ENCODE measurements at regions not wholly inside any gene's neighbourhood (a gene's known extent, or its start where the extent isn't known, plus 50 kb on each side); places are given as distances from the start of the nearest gene placed in this dataset.

DNA sequence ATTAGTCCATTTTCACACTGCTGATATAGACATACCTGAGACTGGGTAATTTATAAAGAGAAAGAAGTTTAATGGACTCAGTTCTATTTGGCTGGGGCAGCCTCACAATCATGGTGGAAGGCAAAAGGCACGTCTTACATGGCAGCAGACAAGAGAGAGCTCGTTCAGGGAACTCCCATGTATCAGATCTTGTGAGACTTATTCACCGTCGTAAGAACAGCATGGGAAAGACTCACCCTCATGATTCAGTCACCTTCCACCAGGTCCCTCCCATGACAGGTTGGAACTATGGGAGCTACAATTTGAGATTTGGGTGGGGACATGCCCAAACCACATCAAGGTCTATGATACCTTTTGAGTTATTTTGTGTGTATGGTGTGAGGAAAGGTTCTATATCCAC lies 66.9 kb downstream of the METRNL start:
- no peaks in the 10 kb centered on the region for H3K36me3 Mint-ChIP-seq (ENCODE audit: insufficient read depth, unreplicated experiment)
- H3K4me1 ChIP-seq: peaks cover 13% of the 10 kb centered on the region
- CTCF ChIA-PET: no interaction called here
- BruUV-seq (replicated peaks): no TSS peak
- H3K36me3 ChIP-seq (ENCODE audit: control insufficient read depth, insufficient read depth, low read length): no peaks in the 10 kb centered on the region
- no peak for DNase-seq
- no peaks in the 10 kb centered on the region for H3K27me3 Mint-ChIP-seq (ENCODE audit: insufficient read depth, unreplicated experiment)
- intact Hi-C loops (cut with micrococcal nuclease; ENCODE audit: unreplicated experiment): no loop called here
- H3K27ac Mint-ChIP-seq (ENCODE audit: unreplicated experiment): no peak overlapping the region
- peaks cover 20% of the 10 kb centered on the region for H3K9me3 Mint-ChIP-seq (ENCODE audit: unreplicated experiment)
- POLR2A ChIA-PET: no interaction called here
- TF ChIP-seq, protein P1, sequence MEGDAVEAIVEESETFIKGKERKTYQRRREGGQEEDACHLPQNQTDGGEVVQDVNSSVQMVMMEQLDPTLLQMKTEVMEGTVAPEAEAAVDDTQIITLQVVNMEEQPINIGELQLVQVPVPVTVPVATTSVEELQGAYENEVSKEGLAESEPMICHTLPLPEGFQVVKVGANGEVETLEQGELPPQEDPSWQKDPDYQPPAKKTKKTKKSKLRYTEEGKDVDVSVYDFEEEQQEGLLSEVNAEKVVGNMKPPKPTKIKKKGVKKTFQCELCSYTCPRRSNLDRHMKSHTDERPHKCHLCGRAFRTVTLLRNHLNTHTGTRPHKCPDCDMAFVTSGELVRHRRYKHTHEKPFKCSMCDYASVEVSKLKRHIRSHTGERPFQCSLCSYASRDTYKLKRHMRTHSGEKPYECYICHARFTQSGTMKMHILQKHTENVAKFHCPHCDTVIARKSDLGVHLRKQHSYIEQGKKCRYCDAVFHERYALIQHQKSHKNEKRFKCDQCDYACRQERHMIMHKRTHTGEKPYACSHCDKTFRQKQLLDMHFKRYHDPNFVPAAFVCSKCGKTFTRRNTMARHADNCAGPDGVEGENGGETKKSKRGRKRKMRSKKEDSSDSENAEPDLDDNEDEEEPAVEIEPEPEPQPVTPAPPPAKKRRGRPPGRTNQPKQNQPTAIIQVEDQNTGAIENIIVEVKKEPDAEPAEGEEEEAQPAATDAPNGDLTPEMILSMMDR (IDR thresholded peaks at IDR 0.05; ENCODE audit: insufficient read depth in 1 of 2, low read depth in 1 of 2, low read length in 1 of 2, severe bottlenecking in 1 of 2, unreplicated experiment in 1 of 2): no peak
- H3K4me3 ChIP-seq (ENCODE audit: low read depth, low read length): no peak overlapping the region
- H3K9me3 ChIP-seq: 0 out of 2 replicates have a peak, but pooled peaks cover 4% of the 10 kb centered on the region
- H3K4me3 Mint-ChIP-seq (ENCODE audit: unreplicated experiment): no peak overlapping the region
- no peaks in the 10 kb centered on the region for H3K27me3 ChIP-seq (replicated peaks; ENCODE audit: control insufficient read depth, insufficient read depth, low read length)
- peaks cover 10% of the 10 kb centered on the region for H3K4me1 Mint-ChIP-seq (ENCODE audit: low read depth, unreplicated experiment)

DNA sequence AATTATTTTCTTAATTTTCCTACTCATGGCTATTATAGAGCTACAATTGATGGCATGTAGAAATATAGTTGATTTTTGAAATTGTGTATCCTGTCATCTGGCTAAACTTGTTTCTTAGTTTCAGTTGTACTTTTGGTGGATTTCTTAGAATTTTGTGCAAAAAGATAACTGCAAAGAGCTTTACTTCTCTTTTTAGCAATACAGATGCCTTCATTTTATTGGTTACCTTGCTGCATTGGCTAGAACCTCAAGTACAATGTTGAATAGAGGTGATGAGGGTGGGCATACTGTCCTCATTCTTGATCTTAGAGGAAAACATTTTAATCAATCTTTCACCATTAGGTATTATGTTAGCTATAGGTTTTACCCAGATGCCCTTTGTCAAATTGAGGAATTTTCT lies 67.9 kb downstream of the METRNL start:
- peaks cover 11% of the 10 kb centered on the region for H3K9me3 Mint-ChIP-seq (ENCODE audit: unreplicated experiment)
- Histone ChIP-seq H3K9me3 (0 out of 2 replicates have a peak, but pooled peaks cover 4% of the 10 kb centered on the region), H3K36me3 (ENCODE audit: control insufficient read depth, insufficient read depth, low read length) (no peaks in the 10 kb centered on the region), H3K4me3 (ENCODE audit: low read depth, low read length) (no peak overlapping the region), H3K27me3 (replicated peaks; ENCODE audit: control insufficient read depth, insufficient read depth, low read length) (no peaks in the 10 kb centered on the region), H3K4me1 (peaks cover 22% of the 10 kb centered on the region)
- H3K27ac Mint-ChIP-seq (ENCODE audit: unreplicated experiment): no peak overlapping the region
- H3K4me3 Mint-ChIP-seq (ENCODE audit: unreplicated experiment): no peak overlapping the region
- BruUV-seq (replicated peaks): no TSS peak
- no peaks in the 10 kb centered on the region for H3K27me3 Mint-ChIP-seq (ENCODE audit: insufficient read depth, unreplicated experiment)
- TF ChIP-seq, protein P1 (IDR thresholded peaks at IDR 0.05; ENCODE audit: insufficient read depth in 1 of 2, low read depth in 1 of 2, low read length in 1 of 2, severe bottlenecking in 1 of 2, unreplicated experiment in 1 of 2): no peak
- ChIA-PET POLR2A (no interaction called here), CTCF (no interaction called here)
- DNase-seq: no peak
- peaks cover 19% of the 10 kb centered on the region for H3K4me1 Mint-ChIP-seq (ENCODE audit: low read depth, unreplicated experiment)
- no peaks in the 10 kb centered on the region for H3K36me3 Mint-ChIP-seq (ENCODE audit: insufficient read depth, unreplicated experiment)
- intact Hi-C loops (cut with micrococcal nuclease; ENCODE audit: unreplicated experiment): no loop called here

DNA sequence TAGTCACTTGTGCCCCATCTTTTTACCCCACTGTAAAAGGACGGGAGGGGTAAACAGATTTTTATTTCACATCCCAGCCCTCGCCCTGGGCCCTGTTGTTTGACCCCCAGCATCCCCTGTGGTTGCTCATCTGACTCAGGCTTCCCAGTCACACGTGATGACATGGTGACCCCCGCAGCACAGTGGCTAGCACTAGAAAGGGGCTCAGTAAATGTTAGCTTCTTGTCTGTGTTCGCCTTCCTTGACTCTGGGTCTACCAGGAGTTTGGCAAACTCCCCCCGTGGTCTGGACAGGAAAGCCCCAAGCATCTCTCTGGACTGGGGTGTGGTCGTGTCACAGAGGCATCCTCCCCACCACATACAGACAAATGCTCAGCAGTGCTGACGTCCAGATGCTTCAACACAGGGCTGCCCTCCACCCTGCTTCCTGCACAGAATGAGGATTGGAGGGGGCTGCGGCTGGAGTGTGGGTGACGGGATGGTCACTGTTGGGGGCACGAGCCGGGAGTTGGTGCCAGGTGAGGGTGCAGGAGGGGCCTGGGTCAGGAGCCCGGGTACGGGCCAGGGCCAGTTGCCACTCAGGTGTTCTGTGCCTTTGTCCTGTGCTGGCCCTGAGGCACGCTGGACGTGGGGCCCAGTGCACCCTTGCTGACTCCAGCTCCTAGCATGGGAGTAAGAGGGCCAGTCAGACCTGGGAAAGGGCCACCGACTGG lies 69.1 kb downstream of the METRNL start:
- intact Hi-C loops (cut with micrococcal nuclease; ENCODE audit: unreplicated experiment): no loop called here
- H3K9me3 Mint-ChIP-seq (ENCODE audit: unreplicated experiment): no peaks in the 10 kb centered on the region

More for the DNA sequence above, 69.1 kb downstream of the METRNL start:
- Mint-ChIP-seq H3K36me3 (ENCODE audit: insufficient read depth, unreplicated experiment) (no peaks in the 10 kb centered on the region), H3K4me3 (ENCODE audit: unreplicated experiment) (no peak overlapping the region), H3K4me1 (ENCODE audit: low read depth, unreplicated experiment) (peaks cover 21% of the 10 kb centered on the region), H3K27ac (ENCODE audit: unreplicated experiment) (no peak overlapping the region), H3K27me3 (ENCODE audit: insufficient read depth, unreplicated experiment) (no peaks in the 10 kb centered on the region)
- Histone ChIP-seq H3K36me3 (ENCODE audit: control insufficient read depth, insufficient read depth, low read length) (no peaks in the 10 kb centered on the region), H3K27me3 (replicated peaks; ENCODE audit: control insufficient read depth, insufficient read depth, low read length) (no peaks in the 10 kb centered on the region), H3K4me1 (peaks cover 26% of the 10 kb centered on the region), H3K9me3 (no peaks in the 10 kb centered on the region), H3K4me3 (ENCODE audit: low read depth, low read length) (no peak overlapping the region)
- POLR2A ChIA-PET: no interaction called here
- CTCF ChIA-PET: no interaction called here
- TF ChIP-seq, protein P1 (IDR thresholded peaks at IDR 0.05; ENCODE audit: insufficient read depth in 1 of 2, low read depth in 1 of 2, low read length in 1 of 2, severe bottlenecking in 1 of 2, unreplicated experiment in 1 of 2): no peak
- no peak for DNase-seq
- BruUV-seq (replicated peaks): no TSS peak

Data from Caco-2 (cell line).